Panc1 (cell line): ENCODE measurements at regions not wholly inside any gene's neighbourhood (a gene's known extent, or its start where the extent isn't known, plus 50 kb on each side); places are given as distances from the start of the nearest gene placed in this dataset.

Experiments
- ATAC-seq: fragments of 200-7000 bp; cut with Tn5 transposase; 2 replicates; pipeline ENCODE4 v1.9.1; 2020; ENCODE audit warnings: mild to moderate bottlenecking, moderate library complexity
- BruUV-seq: library from RNA; stranded (reverse); fragments of 400-500 nt; replicated peaks from 2 replicates; lab custom pipeline; 2021; lab: Mats Ljungman, UMichigan
- CTCF ChIA-PET: fragments of 300-600 bp; sonication (Branson Sonifier 250); formaldehyde crosslinking; loops from one replicate; lab custom pipeline; 2022; ENCODE audit warnings: antibody characterized with exemption; lab: Charles Lee
- POLR2A ChIA-PET: fragments of 300-600 bp; sonication (Branson Sonifier 250); formaldehyde crosslinking; loops from one replicate; lab custom pipeline; 2022; ENCODE audit warnings: antibody characterized with exemption; lab: Charles Lee
- DNase-seq: peaks from one replicate; pipeline ENCODE4 v3.0.0-alpha.2; 2010; ENCODE audit warnings: low read depth, low spot score
- H3K27ac ChIP-seq: 2 replicates; pipeline ENCODE4 v1.5.1; 2011; ENCODE audit warnings: mild to moderate bottlenecking, low read length, inconsistent platforms
- H3K27me3 ChIP-seq: fragments of 200-500 bp; sonication (Bioruptor generic); 2 replicates; pipeline ENCODE4 v1.6.0; 2014; ENCODE audit warnings: low read length, inconsistent platforms; ENCODE audit not compliant: control insufficient read depth, insufficient read depth
- H3K36me3 ChIP-seq: fragments of 200-500 bp; sonication (Bioruptor generic); 2 replicates; pipeline ENCODE4 v1.5.1; 2014; ENCODE audit warnings: inconsistent platforms, mild to moderate bottlenecking, low read length, moderate library complexity; ENCODE audit not compliant: control insufficient read depth, insufficient read depth
- H3K4me1 ChIP-seq: 2 replicates; pipeline ENCODE4 v1.5.1; 2011; ENCODE audit warnings: inconsistent platforms, mild to moderate bottlenecking, low read length, moderate library complexity; ENCODE audit not compliant: control insufficient read depth, insufficient read depth
- H3K4me3 ChIP-seq, 2 experiments: 2 replicates each; pipeline ENCODE4 v1.5.1; 2011 to 2012; ENCODE audit warnings: low read depth in 2 of 2, low read length in 2 of 2, mild to moderate bottlenecking in 2 of 2, inconsistent platforms in 1 of 2, moderate library complexity in 1 of 2
- H3K9me3 ChIP-seq: fragments of 200-500 bp; sonication (Bioruptor generic); 2 replicates; pipeline ENCODE4 v1.5.1; 2014; ENCODE audit warnings: low read depth, mild to moderate bottlenecking, inconsistent platforms, low read length, moderate library complexity; ENCODE audit not compliant: control insufficient read depth, insufficient read depth
- CTCF ChIP-seq: fragments of 450-650 bp; IDR thresholded peaks from 2 replicates; pipeline ENCODE4 v1.5.1; 2017; ENCODE audit warnings: mild to moderate bottlenecking
- POLR2AphosphoS5 ChIP-seq: IDR thresholded peaks from 2 replicates; pipeline ENCODE4 v1.6.1; 2012; ENCODE audit warnings: mild to moderate bottlenecking, low read depth, low read length, moderate library complexity
- REST ChIP-seq, 2 experiments: IDR thresholded peaks; 2 replicates each; pipeline ENCODE4 v1.6.1; 2011 to 2012; ENCODE audit warnings: low read depth in 2 of 2, control low read depth in 1 of 2, low read length in 1 of 2, mild to moderate bottlenecking in 1 of 2, moderate library complexity in 1 of 2; ENCODE audit not compliant: insufficient read depth in 1 of 2
- SIN3A ChIP-seq: IDR thresholded peaks from 2 replicates; pipeline ENCODE4 v1.6.1; 2012; ENCODE audit warnings: low read depth, mild to moderate bottlenecking, low read length, moderate library complexity, borderline replicate concordance; ENCODE audit not compliant: insufficient read depth
- TCF7L2 ChIP-seq: IDR thresholded peaks from 2 replicates; pipeline ENCODE4 v1.6.1; 2011; ENCODE audit warnings: mild to moderate bottlenecking, low read depth, low read length, inconsistent platforms
- in situ Hi-C: cut with HindIII; loops from 2 replicates; pipeline ENCODE4 v1.10.0; 2016; ENCODE audit warnings: low sequenced_read_pairs, low pct_unique_long_range_greater_than_20kb
- intact Hi-C: fragments of 100-400 bp; cut with micrococcal nuclease; formaldehyde crosslinking; loops from one replicate; pipeline ENCODE4 v1.10.0; 2022; ENCODE audit not compliant: unreplicated experiment

- H3K9me3 ChIP-seq = no peaks in the 10 kb centered on the region
- intact Hi-C loops = no loop called here
- H3K27ac ChIP-seq = no peak overlapping the region
- no TSS peak for BruUV-seq
- no peaks in the 10 kb centered on the region for H3K4me1 ChIP-seq
- ChIA-PET POLR2A (no interaction called here), CTCF (no interaction called here)
- no peak overlapping the region for H3K4me3 ChIP-seq
- in situ Hi-C loops = no loop called here
- H3K27me3 ChIP-seq = peaks cover under 1% of the 10 kb centered on the region; the same call in 1 of the 2 replicates
- TF ChIP-seq POLR2AphosphoS5 (no peak), REST (IDR thresholded peaks at IDR 0.05; ENCODE audit: insufficient read depth in 1 of 2, low read depth in 2 of 2, low read length in 1 of 2) (no peak), SIN3A (no peak), CTCF (no peak), TCF7L2 (no peak)
- no peak for ATAC-seq
- no peaks in the 10 kb centered on the region for H3K36me3 ChIP-seq
- DNase-seq = no peak
These were observed 565.3 kb upstream of the CRIM1 start for GRCh38 chr2:35790292-35790691.

GRCh38 chr2:35788543-35788942 lies 567.0 kb upstream of the CRIM1 start:
- H3K4me3 ChIP-seq = no peak overlapping the region
- no TSS peak for BruUV-seq

More at GRCh38 chr2:35788543-35788942, 567.0 kb upstream of the CRIM1 start:
- POLR2A ChIA-PET = no interaction called here
- in situ Hi-C loops (no loop called here), intact Hi-C loops (loop anchor here (10.0 kb wide), 1 partner anchor 54 kb away; no protein-coding TSS in a partner anchor)
- H3K4me1 ChIP-seq = no peaks in the 10 kb centered on the region
- H3K36me3 ChIP-seq = no peaks in the 10 kb centered on the region
- no peaks in the 10 kb centered on the region for H3K9me3 ChIP-seq
- no peak for DNase-seq
- H3K27ac ChIP-seq = no peak overlapping the region
- ATAC-seq = no peak
- no peaks in the 10 kb centered on the region for H3K27me3 ChIP-seq
- TF ChIP-seq TCF7L2 (no peak), REST (IDR thresholded peaks at IDR 0.05; ENCODE audit: insufficient read depth in 1 of 2, low read depth in 2 of 2, low read length in 1 of 2) (no peak), POLR2AphosphoS5 (no peak), CTCF (no peak), SIN3A (no peak)
- CTCF ChIA-PET = no interaction called here
